Gastroesophageal sphincter (tissue), 3 donors: ENCODE measurements at regions not wholly inside any gene's neighbourhood (a gene's known extent, or its start where the extent isn't known, plus 50 kb on each side); places are given as distances from the start of the nearest gene placed in this dataset.

Experiments
- POLR2A ChIP-seq, 2 donors: fragments of 450-650 bp; IDR thresholded peaks; one replicate each; pipeline ENCODE4 v1.6.1; 2017; ENCODE audit warnings: antibody characterized with exemption in 2 of 2, mild to moderate bottlenecking in 2 of 2, moderate library complexity in 1 of 2
- TF ChIP-seq, protein P1 (sequence below), 4 experiments: fragments of 200-600 bp in 2 of 4; fragments of 450-650 bp in 2 of 4; sonication (generic) in 1 of 4; IDR thresholded peaks; one replicate each; pipeline ENCODE4 v1.5.1; 2017 to 2019; ENCODE audit warnings: antibody characterized with exemption in 4 of 4, mild to moderate bottlenecking in 2 of 4, moderate library complexity in 2 of 4

DNA sequence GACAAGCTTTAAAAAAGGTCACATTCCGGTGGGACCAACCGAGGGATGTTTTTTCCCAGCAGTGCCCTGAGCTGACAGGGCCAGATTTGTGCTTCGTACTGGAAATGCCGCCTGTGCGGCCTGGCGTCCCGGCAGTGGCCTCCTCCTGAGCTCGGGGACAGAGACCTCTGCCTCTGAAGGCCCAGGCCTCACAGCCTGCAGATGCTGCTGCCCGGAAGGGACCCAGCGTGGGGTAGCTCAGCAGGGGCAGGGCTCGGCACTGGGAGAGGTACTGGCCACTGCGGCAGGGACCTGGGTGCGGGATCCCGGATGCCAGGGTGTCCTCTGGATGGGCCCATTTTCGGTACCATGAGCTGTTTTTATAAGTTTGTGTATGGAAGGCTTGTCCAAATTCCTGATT is 52.4 kb upstream of the CFAP46 start:
- TF ChIP-seq POLR2A (IDR thresholded peaks at IDR 0.05) = no peak
- TF ChIP-seq, protein P1, sequence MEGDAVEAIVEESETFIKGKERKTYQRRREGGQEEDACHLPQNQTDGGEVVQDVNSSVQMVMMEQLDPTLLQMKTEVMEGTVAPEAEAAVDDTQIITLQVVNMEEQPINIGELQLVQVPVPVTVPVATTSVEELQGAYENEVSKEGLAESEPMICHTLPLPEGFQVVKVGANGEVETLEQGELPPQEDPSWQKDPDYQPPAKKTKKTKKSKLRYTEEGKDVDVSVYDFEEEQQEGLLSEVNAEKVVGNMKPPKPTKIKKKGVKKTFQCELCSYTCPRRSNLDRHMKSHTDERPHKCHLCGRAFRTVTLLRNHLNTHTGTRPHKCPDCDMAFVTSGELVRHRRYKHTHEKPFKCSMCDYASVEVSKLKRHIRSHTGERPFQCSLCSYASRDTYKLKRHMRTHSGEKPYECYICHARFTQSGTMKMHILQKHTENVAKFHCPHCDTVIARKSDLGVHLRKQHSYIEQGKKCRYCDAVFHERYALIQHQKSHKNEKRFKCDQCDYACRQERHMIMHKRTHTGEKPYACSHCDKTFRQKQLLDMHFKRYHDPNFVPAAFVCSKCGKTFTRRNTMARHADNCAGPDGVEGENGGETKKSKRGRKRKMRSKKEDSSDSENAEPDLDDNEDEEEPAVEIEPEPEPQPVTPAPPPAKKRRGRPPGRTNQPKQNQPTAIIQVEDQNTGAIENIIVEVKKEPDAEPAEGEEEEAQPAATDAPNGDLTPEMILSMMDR (IDR thresholded peaks at IDR 0.05) = no peak
